GM19468 (cell line): ENCODE measurements at regions not wholly inside any gene's neighbourhood (a gene's known extent, or its start where the extent isn't known, plus 50 kb on each side); places are given as distances from the start of the nearest gene placed in this dataset.

Experiments used
- ATAC-seq: cut with Tn5 transposase; IDR thresholded peaks from one replicate; pipeline ENCODE4 v1.9.1; 2021; ENCODE audit warnings: mild to moderate bottlenecking, moderate library complexity, moderate number of reproducible peaks; ENCODE audit not compliant: unreplicated experiment; ENCODE audit errors: extremely low read depth

DNA sequence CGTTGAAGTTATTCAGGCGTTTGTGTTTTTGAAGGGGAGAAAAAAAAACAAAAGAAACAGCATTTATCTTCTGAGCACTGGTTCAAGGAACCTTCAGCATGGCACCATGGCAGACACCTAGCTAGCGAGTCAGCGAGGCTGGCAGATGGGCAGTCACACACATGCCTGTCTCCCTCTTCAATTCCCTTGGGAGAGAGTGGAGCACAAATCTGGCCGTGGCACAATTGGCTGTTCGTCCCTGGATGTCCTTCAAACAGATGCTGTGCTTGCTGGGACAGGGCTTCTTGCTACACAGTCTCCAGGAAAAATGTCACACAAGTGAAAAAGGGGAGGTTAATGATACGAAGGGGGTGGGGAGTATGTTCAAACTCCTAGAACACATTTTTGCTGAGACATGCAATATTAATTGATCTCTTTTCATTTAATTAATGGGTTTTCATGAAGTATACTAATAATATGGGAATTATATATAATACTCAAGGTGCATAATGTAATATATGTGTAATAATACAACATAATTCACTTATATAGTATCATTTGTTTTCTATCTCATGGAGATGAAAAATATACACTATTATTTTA lies 1674.5 kb upstream of the SLC10A2 start:
- ATAC-seq = no peak

DNA sequence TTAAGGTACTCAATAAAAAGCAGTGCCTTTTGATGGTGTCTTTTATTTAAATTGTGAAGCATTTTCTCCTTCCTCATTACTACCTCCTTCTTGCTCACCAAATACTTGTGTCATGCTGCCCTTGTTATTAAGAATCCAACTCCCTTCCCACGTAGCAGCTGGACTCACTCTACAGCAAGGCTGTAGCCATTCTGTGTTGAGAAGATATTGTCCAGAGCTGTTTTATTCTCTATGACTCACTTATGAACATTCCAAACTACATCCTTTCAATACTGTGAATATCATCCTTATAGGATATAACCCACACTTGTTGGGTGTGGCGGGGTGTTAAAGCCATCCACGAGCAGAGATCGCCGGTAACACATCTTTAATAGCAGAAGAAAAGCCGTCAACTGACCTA lies 1671.5 kb upstream of the SLC10A2 start:
- no peak for ATAC-seq

DNA sequence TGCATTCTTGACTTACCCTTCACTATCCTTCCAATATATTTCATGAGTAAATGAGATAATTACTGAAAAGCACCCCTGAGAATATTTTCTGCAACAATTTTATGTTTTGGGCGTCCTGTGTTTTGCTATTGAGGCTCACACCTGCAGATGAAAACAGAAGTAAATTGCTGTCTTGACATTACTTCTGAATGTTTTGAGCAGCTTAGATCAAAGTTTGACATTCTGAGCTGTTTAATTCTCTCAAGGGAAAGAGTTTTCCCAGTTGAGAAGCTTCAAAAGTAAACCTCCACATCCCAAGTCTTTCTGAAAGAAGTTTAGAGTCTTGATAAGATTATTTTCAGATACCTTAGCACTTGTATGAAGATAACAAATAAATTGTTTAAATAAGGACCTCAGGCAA lies 1667.2 kb upstream of the SLC10A2 start:
- no peak for ATAC-seq

GRCh38 chr13:104715111-104715510 lies 1648.9 kb upstream of the SLC10A2 start:
- ATAC-seq = no peak

DNA sequence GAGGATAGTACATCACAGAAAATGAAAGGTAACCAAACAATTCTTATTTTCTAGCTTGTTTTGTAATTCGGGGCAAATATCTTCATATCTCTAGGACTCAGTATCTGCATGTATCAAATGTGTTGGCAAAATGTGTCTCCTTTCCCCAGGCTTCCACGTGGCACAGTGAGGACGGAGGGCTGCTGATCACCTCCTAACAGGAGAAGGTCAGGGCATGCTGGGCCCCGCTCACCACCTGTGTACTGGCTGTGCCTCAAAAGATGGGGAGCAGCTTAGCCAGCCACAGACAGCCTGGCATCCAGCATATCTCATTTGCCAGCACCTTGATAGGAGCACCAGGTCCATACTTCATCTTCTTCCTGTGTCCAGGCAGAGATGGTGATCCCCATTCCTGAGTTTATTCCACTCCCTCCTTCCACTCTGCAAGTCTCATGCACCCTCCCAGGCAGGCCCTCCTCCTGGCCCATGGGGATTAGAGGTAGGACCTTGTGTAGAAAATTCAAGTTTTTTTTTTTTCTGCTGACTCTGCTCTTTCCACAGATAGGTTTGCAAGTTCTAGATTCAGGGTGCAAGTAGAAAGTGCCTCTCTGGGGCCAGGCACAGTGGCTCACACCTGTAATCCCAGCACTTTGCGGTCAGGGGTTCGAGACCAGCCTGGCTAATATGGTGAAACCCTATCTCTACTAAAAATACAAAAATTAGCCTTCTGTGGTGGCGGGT lies 1639.0 kb upstream of the SLC10A2 start:
- no peak for ATAC-seq

DNA sequence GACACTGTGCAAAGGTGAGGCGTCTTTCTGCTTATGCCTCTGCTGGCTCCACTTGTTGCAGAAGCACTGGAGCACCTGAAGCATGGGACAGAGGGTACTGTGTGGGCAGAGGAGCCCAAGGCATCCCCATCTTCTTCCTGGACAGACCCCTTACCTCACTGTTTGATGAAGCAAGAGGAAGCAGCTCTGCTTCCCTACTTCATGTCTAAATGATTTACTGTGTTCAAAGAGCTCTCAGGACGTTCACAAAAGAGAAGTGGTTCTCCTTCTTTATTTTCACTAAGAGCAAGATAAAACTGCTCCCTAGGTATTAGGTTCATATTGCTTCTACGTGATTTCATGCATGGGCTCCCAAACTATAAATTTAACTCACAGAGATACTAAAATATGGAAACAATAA lies 1635.4 kb upstream of the SLC10A2 start:
- ATAC-seq = no peak

DNA sequence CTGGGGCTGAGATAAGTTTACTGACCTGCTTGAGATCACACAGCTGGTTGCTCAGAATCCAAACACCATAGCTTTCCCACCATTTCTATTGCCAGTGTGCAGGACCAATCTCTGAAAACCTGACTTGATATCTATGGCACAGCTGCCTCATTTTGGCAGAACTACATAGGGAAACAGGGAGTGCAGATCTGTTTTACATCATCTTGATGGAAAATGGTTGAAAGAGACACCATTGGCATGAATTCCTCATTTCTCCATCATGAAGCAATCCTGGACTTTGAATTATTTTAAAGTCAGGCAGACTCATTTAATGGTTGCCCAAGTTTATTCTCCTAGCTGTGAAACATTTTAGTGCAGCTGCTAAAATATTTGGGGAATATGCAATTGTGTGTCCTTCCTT lies 1628.2 kb upstream of the SLC10A2 start:
- no peak for ATAC-seq

- ATAC-seq = no peak
These were observed 1626.9 kb upstream of the SLC10A2 start for GRCh38 chr13:104693126-104693525.

DNA sequence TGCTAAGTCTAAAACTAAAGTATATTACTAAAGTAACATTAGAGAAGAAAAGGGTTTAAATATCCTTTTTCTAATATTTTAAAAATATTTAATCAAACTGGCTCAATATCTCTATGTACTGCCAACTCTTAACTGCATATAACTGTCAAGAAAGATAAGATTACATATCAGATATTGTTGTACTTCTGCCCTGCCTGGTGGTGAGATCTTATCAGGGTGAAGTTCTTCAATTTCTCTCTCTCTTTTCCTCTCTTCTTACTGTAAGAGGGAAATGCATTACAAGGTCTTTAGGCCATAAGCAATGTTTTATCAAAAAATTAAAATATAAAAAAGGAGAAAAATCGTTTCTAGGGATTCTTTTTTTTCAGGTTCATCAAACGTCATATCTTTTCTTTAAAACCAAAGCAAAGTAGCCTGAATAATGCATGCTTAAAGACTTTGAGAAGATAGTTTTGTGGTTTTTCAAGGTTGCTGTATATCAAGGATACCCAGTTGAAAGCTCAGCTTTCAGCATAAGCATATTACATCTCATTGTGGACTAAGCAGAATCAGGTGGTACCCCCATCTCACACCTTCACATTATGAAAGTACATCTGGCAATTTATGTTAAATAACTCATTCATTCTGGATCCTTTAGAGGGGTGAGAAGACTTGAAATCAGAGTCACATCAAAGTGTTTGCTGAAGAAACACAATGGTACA lies 1625.7 kb upstream of the SLC10A2 start:
- no peak for ATAC-seq

DNA sequence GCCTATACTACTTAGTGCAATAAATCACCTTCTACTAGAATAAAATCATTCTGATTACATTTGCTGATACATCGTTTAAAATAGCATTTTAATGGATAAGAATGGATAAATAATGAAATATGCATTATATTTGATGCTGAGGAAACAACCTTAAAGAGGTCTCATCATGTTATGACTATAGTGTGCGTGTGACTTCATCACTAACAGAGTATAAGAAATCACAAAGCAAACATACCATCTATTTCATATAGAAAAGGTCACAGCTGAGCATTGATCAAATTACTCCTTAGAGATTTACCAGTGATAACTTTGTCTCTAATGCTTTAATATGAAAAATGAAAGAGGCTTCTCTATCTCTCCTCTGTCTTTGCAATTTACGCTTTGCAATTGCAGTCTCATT lies 1620.3 kb upstream of the SLC10A2 start:
- no peak for ATAC-seq

DNA sequence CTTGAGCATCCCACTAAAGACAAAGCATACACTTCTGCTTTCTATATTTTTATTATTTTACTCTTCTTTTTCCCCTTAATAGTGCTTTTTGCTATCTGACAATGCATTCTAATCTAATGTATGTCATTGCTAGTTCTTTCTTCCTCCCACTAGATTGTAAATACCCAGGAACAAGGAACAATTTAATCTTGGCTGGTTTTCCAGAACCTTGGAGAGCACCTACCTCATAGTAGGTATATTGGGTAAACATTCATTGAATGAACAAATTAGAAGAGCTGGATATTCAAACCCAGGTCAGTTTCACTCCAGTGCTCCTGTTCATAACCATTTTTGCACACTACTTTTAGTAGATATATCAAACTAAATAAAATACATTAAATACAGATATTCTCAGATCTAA lies 1617.6 kb upstream of the SLC10A2 start:
- ATAC-seq = no peak

GRCh38 chr13:104678161-104678560 lies 1611.9 kb upstream of the SLC10A2 start:
- ATAC-seq = no peak

DNA sequence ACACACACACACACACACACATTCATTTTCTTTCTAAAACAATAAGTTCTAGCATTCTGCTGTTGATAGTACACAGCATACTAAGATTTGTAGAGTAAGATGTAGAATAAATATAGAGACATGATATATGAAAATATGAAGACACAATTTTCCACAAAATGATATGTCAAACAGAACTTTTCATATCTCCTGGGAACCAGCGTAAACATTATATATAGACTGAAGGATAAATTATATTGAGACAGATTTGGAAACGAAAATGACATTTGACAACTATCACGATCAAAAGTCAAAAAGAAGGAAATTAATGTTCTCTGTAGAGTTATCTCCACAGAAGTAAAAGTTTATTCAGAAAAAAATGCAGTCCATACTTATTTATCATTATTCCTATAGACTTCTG lies 1605.7 kb upstream of the SLC10A2 start:
- ATAC-seq = no peak

- ATAC-seq = no peak
These were observed 1591.0 kb upstream of the SLC10A2 start for GRCh38 chr13:104657196-104657595.

DNA sequence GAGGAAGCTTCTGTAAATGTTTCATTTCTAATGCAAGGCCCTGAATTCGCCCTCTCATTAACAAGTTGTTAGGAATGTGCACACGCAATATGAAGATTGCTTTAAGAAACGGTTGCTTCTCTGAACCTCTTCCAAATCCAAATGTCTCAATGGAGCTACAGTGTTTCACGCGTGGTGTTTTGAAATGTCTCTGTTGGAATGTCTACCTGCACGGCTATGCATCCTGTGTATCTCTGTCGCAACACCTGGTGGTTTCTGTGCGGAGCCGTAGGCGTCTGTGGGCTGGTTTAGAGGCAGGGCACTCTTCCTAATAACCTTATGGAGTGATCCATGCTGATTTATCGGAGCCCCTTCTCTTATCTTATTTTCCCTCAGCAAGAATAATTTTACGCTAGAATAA lies 1584.2 kb upstream of the SLC10A2 start:
- ATAC-seq = no peak

GRCh38 chr13:104648291-104648690 lies 1582.1 kb upstream of the SLC10A2 start:
- ATAC-seq = no peak

GRCh38 chr13:104645786-104646185 lies 1579.6 kb upstream of the SLC10A2 start:
- no peak for ATAC-seq

- ATAC-seq = no peak
These were observed 1575.1 kb upstream of the SLC10A2 start for GRCh38 chr13:104641309-104641708.

DNA sequence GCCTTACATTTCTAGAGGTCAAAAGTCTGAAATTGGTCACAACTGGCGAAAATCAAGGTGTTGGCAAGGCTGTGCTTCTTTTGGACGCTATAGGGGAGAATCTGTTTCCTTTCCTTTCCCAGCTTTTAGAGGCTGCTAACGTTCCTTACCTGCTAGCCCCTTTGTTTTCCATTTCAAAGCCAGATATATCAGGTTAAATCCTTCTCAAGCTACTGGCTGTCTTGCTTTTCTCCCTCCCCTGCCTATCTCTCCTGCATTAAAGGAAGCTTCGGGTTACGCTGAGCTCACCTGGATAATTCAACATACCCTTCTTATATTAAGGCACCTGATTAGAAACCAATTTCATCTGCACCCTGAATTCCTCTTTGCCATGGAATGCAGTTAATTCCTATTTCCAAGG lies 1569.7 kb upstream of the SLC10A2 start:
- no peak for ATAC-seq

DNA sequence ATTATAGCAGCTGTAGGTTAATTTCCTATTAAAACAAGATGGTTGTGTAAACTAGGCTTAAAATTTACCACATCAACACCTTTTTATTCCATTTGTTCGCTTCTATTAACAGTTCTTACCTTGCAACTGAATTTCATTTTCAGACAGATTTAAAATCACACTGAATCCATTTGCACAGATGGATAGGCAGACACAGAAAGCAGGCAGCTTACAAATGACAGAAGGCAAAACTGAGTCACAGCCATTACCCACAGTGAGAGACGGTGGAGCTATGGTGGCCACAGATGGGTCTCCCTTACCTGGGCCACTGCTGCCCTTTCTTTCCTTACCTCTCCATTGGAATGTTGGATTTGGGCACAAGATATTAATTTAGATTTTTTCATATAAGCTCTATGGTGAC lies 1567.8 kb upstream of the SLC10A2 start:
- ATAC-seq = no peak

DNA sequence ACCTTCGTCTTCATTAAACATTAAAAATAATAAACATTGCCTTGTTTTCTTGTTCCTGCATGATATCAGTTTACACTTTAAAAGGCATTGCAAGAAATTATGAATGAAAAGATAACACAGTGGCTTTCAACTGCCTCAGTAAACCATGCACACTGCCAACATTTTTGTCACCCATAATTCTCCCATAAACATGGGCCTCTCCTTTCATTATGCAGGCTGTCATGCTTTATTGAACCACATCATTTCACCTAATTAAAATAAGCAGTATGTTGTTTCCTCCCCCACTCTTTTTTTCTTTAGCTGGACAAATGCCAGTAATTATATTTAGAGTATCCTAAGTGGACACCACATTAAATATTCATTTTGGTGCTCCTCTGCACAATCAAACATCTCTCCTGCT lies 1566.5 kb upstream of the SLC10A2 start:
- ATAC-seq = no peak

- no peak for ATAC-seq
These were observed 1559.0 kb upstream of the SLC10A2 start for GRCh38 chr13:104625201-104625600.
